ENCODE measurements at regions not wholly inside any gene's neighbourhood (a gene's known extent, or its start where the extent isn't known, plus 50 kb on each side); places are given as distances from the start of the nearest gene placed in this dataset.

DNA sequence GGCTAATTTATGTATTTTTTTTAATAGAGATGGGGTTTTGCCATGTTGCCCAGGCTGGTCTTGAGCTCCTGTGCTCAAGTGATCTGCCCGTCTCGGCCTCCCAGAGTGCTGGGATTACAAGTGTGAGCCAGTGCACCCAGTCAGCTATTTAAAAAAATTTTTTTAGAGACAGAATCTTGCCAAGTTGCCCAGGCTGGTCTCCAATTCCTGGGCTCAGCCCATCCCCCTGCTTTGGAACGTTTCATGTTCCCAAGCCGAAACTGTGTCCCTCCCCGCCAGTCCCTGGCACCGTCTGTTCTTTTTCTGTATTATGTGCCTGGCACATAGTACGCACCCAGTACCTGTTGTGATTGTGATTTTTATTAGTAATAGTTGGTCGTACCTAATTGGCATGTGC, 63.1 kb upstream of the MGAT5 start:
- TF ChIP-seq, protein P1, sequence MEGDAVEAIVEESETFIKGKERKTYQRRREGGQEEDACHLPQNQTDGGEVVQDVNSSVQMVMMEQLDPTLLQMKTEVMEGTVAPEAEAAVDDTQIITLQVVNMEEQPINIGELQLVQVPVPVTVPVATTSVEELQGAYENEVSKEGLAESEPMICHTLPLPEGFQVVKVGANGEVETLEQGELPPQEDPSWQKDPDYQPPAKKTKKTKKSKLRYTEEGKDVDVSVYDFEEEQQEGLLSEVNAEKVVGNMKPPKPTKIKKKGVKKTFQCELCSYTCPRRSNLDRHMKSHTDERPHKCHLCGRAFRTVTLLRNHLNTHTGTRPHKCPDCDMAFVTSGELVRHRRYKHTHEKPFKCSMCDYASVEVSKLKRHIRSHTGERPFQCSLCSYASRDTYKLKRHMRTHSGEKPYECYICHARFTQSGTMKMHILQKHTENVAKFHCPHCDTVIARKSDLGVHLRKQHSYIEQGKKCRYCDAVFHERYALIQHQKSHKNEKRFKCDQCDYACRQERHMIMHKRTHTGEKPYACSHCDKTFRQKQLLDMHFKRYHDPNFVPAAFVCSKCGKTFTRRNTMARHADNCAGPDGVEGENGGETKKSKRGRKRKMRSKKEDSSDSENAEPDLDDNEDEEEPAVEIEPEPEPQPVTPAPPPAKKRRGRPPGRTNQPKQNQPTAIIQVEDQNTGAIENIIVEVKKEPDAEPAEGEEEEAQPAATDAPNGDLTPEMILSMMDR (IDR thresholded peaks at IDR 0.05), result no peak
- TF ChIP-seq POLR2AphosphoS5 (IDR thresholded peaks at IDR 0.05), result no peak
